Posterior vena cava (tissue), 2 donors: ENCODE measurements at regions not wholly inside any gene's neighbourhood (a gene's known extent, or its start where the extent isn't known, plus 50 kb on each side); places are given as distances from the start of the nearest gene placed in this dataset.

Experiments used
- DNase-seq: peaks from one replicate; pipeline ENCODE4 v3.0.0-alpha.2; 2020; ENCODE audit warnings: low spot score
- intact Hi-C, 2 donors: fragments of 100-400 bp; cut with DNase I; formaldehyde crosslinking; loops; one replicate each; pipeline versions ENCODE4 v1.14.1 to v1.14.2; 2022 to 2023
- donor health status: DM: yes; HTN: yes; CAD: no.
- donor health status: DM: yes; HTN: yes; CAD: no.

DNA sequence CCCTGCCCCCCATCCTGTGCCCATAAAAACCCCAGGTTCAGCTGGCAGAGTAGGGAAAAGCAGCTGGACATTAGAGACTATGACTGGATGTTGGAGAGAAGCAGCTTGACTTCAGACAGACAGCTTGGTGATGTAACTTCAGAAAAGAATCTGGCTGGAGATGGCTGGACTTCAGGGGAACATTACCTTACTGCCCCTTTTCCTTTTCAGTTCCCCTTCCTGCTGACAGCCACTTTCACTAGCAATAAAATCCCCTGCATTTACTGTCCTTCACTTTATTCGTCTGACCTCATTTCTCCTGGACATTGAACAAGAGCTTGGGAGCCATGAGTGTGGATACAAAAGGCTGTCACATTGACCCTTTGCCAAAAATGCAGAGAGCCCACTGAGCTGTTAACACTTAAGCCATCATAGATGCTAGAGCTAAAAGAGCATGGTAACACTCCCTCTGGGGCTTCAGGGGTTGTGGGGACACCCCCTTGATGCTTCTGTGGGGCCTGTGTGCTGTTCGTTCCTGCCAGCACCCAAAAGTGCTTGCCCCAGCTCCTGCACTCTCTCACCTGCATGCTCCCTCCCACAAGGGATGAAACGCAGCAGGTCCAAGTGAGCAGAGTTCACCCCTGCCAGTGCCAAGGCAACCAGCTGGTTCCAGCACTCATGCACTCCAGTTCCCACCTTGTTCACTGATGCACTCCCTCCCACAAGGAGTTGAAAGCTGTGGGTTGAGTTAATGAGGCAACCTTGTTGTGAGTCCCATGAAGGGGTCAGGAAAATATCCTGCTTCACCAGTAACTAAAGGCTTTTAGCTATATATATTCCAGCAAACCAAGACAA is 263.8 kb upstream of the NDST3 start:
- no peak for DNase-seq
- intact Hi-C loops, result no loop called here

GRCh38 chr4:117771647-117772337 is 262.5 kb upstream of the NDST3 start:
- no peak for DNase-seq
- intact Hi-C loops, result no loop called here

GRCh38 chr4:117773064-117773936 is 261.0 kb upstream of the NDST3 start:
- DNase-seq, result no peak
- intact Hi-C loops, result no loop called here

DNA sequence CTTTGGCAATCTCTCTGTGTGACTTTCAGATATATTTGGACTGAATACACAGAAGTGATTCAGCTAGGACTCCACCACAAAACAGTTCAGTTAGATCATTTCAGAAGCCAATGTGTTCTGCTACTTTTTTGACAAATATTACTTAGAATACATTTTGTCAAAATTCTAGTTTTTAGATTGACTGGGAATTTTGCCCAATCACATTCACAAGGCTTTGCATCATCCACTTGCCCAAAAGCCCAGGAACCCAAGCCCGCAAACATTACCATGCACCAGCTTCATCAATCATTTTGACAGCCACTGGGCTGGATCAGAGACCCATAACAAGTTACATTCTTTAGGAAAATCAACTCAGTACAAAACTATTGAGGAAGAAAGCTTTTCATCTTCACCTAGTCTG is 256.6 kb upstream of the NDST3 start:
- intact Hi-C loops, result no loop called here
- DNase-seq, result no peak

GRCh38 chr4:117783716-117784115 is 250.6 kb upstream of the NDST3 start:
- intact Hi-C loops, result loop anchor here in 1 of 2 donors (5.0 kb wide), 1 partner anchor 171 kb away; no protein-coding TSS in a partner anchor
- no peak for DNase-seq

GRCh38 chr4:117784266-117784665 is 250.0 kb upstream of the NDST3 start:
- intact Hi-C loops, result loop anchor here in 1 of 2 donors (5.0 kb wide), 1 partner anchor 172 kb away; no protein-coding TSS in a partner anchor

DNA sequence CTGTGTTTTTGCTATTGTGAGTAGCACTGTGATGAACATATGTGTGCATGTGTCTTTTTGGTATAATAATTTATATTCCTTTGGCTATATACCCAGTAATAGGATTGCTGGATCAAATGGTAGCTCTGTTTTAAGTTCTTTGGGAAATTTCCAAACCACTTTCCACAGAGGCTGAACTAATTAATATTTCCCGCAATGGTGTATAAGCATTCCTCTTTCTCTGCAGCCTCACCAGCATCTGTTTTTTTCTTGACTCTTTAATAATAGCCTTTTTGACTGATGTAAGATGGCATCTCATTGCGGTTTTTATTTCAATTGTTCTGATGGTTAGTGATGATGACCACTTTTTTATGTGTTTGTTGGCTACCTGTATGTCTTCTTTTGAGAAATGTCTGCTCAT is 247.7 kb upstream of the NDST3 start:
- DNase-seq, result no peak
- intact Hi-C loops, result no loop called here

More at GRCh38 chr4:117784266-117784665, 250.0 kb upstream of the NDST3 start:
- no peak for DNase-seq

- intact Hi-C loops, result no loop called here
- DNase-seq, result no peak
These were observed 240.3 kb upstream of the NDST3 start for GRCh38 chr4:117793845-117794480.

GRCh38 chr4:117796677-117797076 is 237.6 kb upstream of the NDST3 start:
- intact Hi-C loops, result no loop called here
- no peak for DNase-seq

DNA sequence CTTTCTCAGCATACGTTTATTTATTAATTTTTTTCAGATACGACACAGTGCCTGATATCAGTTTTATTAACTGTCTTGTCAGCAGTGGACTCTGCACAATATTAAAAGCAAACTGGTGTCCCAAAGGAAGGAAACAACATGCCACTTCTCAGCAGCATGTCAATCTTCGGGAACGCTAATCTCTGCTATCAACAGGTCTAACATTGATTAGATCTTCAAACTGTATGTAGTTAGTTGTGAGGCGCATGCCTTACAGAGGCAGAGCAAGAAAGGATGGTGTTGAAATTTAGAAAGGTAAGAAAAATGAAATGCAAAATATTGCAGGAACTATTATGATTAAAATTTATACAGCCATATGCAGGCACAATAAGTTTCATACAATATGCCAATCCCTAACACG is 233.7 kb upstream of the NDST3 start:
- intact Hi-C loops, result no loop called here
- DNase-seq, result no peak

GRCh38 chr4:117801756-117802155 is 232.5 kb upstream of the NDST3 start:
- intact Hi-C loops, result no loop called here
- no peak for DNase-seq

- DNase-seq, result no peak
- intact Hi-C loops, result no loop called here
These were observed 222.6 kb upstream of the NDST3 start for GRCh38 chr4:117811731-117812130.

DNA sequence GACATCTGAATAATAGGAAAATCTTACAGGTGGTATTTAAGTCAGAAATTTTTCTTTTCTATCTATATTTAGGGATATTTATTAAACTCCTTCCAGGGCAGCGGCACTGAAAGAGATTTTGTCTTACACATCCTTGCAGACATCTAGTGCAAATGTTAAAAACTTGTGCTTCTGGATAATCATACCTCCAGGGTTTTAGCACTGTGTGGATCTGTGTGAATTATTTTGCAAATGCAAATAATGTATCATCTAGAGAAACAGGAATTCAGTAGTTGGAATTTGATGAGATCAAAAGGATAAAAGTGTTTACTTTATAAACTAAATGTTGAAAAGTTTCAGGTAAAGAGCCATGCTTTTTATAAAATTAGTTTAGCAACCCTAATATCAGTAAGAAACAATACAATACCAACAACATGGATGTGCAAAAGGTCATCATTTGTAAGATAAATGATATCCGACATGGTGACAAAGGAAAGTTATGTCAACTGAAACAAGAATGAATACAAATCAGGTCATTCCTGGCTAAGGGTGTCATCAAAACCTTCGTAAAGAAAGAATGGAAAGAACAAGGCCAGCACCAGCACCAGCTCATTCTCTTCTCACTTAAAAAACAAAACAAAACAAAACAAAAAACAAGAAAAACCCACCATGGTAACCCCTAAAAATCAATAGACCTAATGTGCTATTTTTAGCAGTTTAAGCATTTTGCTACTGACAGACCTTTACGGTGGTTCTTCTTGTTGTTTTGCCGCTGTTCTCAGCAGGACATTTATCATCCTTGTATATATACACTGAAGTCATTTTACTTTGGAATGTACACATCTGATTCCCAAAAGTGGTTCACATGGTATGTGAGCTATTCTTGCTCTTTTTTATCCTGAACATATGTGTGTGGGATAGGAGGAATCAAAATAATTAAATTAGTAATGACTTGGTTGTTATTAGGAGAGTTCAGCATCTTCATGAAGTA is 219.7 kb upstream of the NDST3 start:
- DNase-seq, result no peak
- intact Hi-C loops, result no loop called here

GRCh38 chr4:117817301-117817700 is 217.0 kb upstream of the NDST3 start:
- no peak for DNase-seq
- intact Hi-C loops, result no loop called here

DNA sequence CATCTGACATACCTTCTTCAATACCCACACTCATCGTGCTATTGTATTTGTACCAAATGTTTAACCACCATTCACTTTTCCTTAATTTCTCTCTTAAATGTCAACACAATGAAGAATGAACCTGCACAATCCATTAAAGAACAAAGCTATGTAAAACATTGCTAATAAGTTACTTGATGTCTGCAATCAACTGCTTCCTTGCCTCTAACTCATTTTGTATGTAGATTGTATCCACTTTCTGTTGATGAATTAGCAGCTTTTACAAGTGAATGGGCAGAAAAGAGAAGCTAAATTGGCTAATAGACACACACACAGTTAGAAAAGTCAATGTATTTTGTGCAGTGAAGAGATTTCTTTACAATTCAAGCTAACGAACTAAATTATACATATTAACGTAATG is 212.5 kb upstream of the NDST3 start:
- no peak for DNase-seq
- intact Hi-C loops, result no loop called here

DNA sequence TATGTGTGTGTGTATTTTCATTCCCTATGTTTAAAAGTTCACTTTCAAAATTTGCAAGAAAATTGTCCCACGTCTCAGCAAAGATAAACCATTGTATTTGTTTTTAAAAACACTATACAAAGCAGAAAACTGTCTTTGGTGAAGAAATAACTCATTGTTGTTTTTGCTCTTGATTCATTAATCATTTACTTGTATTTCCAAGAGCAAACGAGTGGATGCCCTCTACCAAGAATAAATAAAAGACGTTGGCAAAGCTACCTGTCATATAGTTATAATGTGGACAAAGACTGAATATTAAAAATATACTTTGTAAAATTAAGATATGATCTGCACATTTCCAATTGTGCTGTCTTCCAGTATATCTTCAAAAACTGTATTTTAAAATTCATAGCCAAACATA is 210.9 kb upstream of the NDST3 start:
- DNase-seq, result no peak
- intact Hi-C loops, result no loop called here

DNA sequence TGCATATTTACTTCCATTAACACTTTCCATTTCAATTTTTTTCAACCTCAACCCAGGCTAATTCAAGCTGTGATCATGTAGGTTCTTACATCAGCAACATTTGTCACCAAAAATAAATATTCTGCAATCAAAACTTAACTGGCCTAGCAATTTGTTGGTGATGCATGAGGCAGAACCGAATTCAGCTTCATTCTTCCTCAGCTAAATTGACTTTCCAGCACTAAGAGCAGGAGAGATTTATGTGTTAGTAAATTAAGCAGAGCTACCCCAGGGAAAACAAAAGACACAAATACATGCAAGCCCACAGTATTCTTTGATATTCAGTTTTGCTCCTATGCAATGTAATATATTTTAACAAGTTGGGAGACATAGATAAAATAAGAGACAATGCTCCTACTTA is 208.7 kb upstream of the NDST3 start:
- no peak for DNase-seq
- intact Hi-C loops, result no loop called here

DNA sequence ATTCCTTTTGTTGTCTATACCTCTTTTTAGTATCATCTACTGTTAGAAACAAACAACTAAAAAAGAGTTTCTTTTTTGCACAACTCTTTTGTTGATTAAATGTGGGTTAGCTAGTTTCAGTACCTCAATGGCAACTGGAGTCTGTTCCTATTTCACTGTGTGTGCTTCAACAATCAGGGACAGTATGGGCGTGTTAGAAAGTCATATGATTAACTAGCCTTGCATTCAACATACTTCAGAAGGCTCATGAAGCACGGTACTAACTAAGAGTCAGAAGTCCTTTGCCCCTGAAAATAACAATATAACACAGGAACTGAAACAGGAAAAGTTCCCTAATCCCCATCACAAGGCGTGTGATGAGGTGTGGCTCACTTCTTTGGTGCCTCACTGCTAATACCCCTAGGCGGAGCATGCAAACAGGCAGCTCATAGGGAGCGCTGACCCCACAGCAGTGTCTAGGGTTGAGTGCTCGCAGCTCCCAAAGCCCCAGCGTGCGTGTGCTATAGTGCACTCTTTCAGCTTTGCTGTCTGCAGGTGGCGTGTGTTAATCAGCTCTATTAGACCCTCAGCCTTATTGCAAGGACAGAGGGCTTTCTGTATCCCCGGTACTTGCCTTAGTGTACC is 203.1 kb upstream of the NDST3 start:
- no peak for DNase-seq
- intact Hi-C loops, result no loop called here
